ENCODE measurements at regions not wholly inside any gene's neighbourhood (a gene's known extent, or its start where the extent isn't known, plus 50 kb on each side); places are given as distances from the start of the nearest gene placed in this dataset.

GRCh38 chr4:107283587-107284559, 247.8 kb upstream of the DKK2 start:
- Histone ChIP-seq H3K27me3 (no peaks in the 10 kb centered on the region), H3K9me3 (no peaks in the 10 kb centered on the region), H3K4me1 (no peaks in the 10 kb centered on the region), H3K4me3 (no peak overlapping the region), H3K27ac (no peak overlapping the region), H3K36me3 (no peaks in the 10 kb centered on the region)
- WGBS, 2 donors: 34 to 41% methylated on average over 4 of the region's 4 CpGs
- TF ChIP-seq POLR2A (IDR thresholded peaks at IDR 0.05) (no peak), POLR2AphosphoS5 (IDR thresholded peaks at IDR 0.05) (no peak), CTCF (IDR thresholded peaks at IDR 0.05) (no peak), EP300 (IDR thresholded peaks at IDR 0.05) (no peak)
- DNase-seq: no peak
- intact Hi-C loops (cut with DNase I): no loop called here

- no peaks in the 10 kb centered on the region for H3K4me1 ChIP-seq
- H3K27me3 ChIP-seq: no peaks in the 10 kb centered on the region
- no peaks in the 10 kb centered on the region for H3K36me3 ChIP-seq
- intact Hi-C loops (cut with DNase I): no loop called here
- DNase-seq: no peak
- no peaks in the 10 kb centered on the region for H3K9me3 ChIP-seq
- TF ChIP-seq EP300 (IDR thresholded peaks at IDR 0.05): no peak
- no peak for TF ChIP-seq POLR2AphosphoS5 (IDR thresholded peaks at IDR 0.05)
- TF ChIP-seq CTCF (IDR thresholded peaks at IDR 0.05): no peak
- no peak for TF ChIP-seq POLR2A (IDR thresholded peaks at IDR 0.05)
- no peak overlapping the region for H3K4me3 ChIP-seq
- no peak overlapping the region for H3K27ac ChIP-seq
These were observed 243.6 kb upstream of the DKK2 start for GRCh38 chr4:107279733-107280132.

- intact Hi-C loops (cut with DNase I): no loop called here
- no peak for DNase-seq
- 62 to 64% methylated on average over 4 of the region's 4 CpGs for WGBS, 2 donors
These were observed 242.8 kb upstream of the DKK2 start for GRCh38 chr4:107278791-107279483.

GRCh38 chr4:107276052-107276451, 239.9 kb upstream of the DKK2 start:
- Histone ChIP-seq H3K27ac (no peak overlapping the region), H3K36me3 (no peaks in the 10 kb centered on the region), H3K27me3 (no peaks in the 10 kb centered on the region), H3K9me3 (no peaks in the 10 kb centered on the region), H3K4me3 (no peak overlapping the region), H3K4me1 (no peaks in the 10 kb centered on the region)
- intact Hi-C loops (cut with DNase I): no loop called here
- no peak for DNase-seq
- TF ChIP-seq POLR2AphosphoS5 (IDR thresholded peaks at IDR 0.05) (no peak), EP300 (IDR thresholded peaks at IDR 0.05) (no peak), POLR2A (IDR thresholded peaks at IDR 0.05) (no peak), CTCF (IDR thresholded peaks at IDR 0.05) (no peak)

More at GRCh38 chr4:107278791-107279483, 242.8 kb upstream of the DKK2 start:
- no peaks in the 10 kb centered on the region for H3K9me3 ChIP-seq
- no peak overlapping the region for H3K27ac ChIP-seq
- no peaks in the 10 kb centered on the region for H3K4me1 ChIP-seq
- no peaks in the 10 kb centered on the region for H3K36me3 ChIP-seq
- TF ChIP-seq POLR2A (IDR thresholded peaks at IDR 0.05): no peak
- TF ChIP-seq EP300 (IDR thresholded peaks at IDR 0.05): no peak
- no peak for TF ChIP-seq CTCF (IDR thresholded peaks at IDR 0.05)
- TF ChIP-seq POLR2AphosphoS5 (IDR thresholded peaks at IDR 0.05): no peak
- H3K27me3 ChIP-seq: no peaks in the 10 kb centered on the region
- H3K4me3 ChIP-seq: no peak overlapping the region
